ENCODE measurements at regions not wholly inside any gene's neighbourhood (a gene's known extent, or its start where the extent isn't known, plus 50 kb on each side); places are given as distances from the start of the nearest gene placed in this dataset.

- Histone ChIP-seq H3K4me3 (ENCODE audit: low read depth in 2 of 2, low read length in 1 of 2) (no peak overlapping the region), H3K9me2 (no peaks in the 10 kb centered on the region), H3K36me3 (replicated peaks in 1 of 2; ENCODE audit: control insufficient read depth in 1 of 2, insufficient read depth in 2 of 2, low read length in 1 of 2) (no peaks in the 10 kb centered on the region), H3K4me2 (no peak overlapping the region), H3K9me3 (no peaks in the 10 kb centered on the region; the same call in 1 of the 2 replicates), H2AFZ (ENCODE audit: low read depth) (no peak overlapping the region), H3K9ac (no peak overlapping the region), H4K20me1 (ENCODE audit: insufficient read depth) (no peaks in the 10 kb centered on the region), H3K27ac (ENCODE audit: low read depth in 2 of 2, low read length in 1 of 2) (no peak overlapping the region), H3K4me1 (ENCODE audit: control insufficient read depth in 1 of 2, insufficient read depth in 2 of 2, low read depth in 1 of 2, low read length in 1 of 2) (no peaks in the 10 kb centered on the region; a peak in 1 of 4 replicates), H3K79me2 (ENCODE audit: insufficient read depth) (no peaks in the 10 kb centered on the region), H3F3A (replicated peaks; ENCODE audit: insufficient read depth) (no peaks in the 10 kb centered on the region), H3K27me3 (ENCODE audit: insufficient read depth) (no peaks in the 10 kb centered on the region)
- WGBS (ENCODE audit: low lambda C conversion rate), result 82% methylated on average over 9 of the region's 11 CpGs
- DNase-seq, result no peak
- CTCF ChIA-PET, result interaction anchor here (1.2 kb wide), 1 partner anchor 11 kb away, joined by 3 read pairs; no protein-coding TSS in a partner anchor
- POLR2A ChIA-PET, result no interaction called here
- TF ChIP-seq YY1 (IDR thresholded peaks at IDR 0.05; ENCODE audit: low read depth) (no peak), NFIC (IDR thresholded peaks at IDR 0.05; ENCODE audit: borderline replicate concordance) (no peak), RFX5 (IDR thresholded peaks at IDR 0.05; ENCODE audit: low read length) (no peak), TEAD4 (IDR thresholded peaks at IDR 0.05; ENCODE audit: borderline replicate concordance, insufficient read depth) (no peak)
Observed at GRCh38 chr3:69445024-69445423, 59.1 kb upstream of the FRMD4B start.

- no peak overlapping the region for H3K9ac ChIP-seq
- H3K27ac ChIP-seq (ENCODE audit: low read depth in 2 of 2, low read length in 1 of 2), result no peak overlapping the region
- H2AFZ ChIP-seq (ENCODE audit: low read depth), result no peak overlapping the region
- no peaks in the 10 kb centered on the region for H3K79me2 ChIP-seq (ENCODE audit: insufficient read depth)
- H3K9me3 ChIP-seq, result no peaks in the 10 kb centered on the region; the same call in 1 of the 2 replicates
- no peak overlapping the region for H3K4me2 ChIP-seq
- no peaks in the 10 kb centered on the region for H4K20me1 ChIP-seq (ENCODE audit: insufficient read depth)
- no peak for DNase-seq
- ChIA-PET CTCF (interaction anchor here (4.8 kb wide), 1 partner anchor 9 kb away, joined by 37 read pairs; no protein-coding TSS in a partner anchor), POLR2A (no interaction called here)
- TF ChIP-seq RCOR1 (IDR thresholded peaks at IDR 0.05; ENCODE audit: low read length) (no peak), TCF12 (IDR thresholded peaks at IDR 0.05) (no peak), PBX3 (IDR thresholded peaks at IDR 0.05) (no peak), POLR2AphosphoS5 (IDR thresholded peaks at IDR 0.05; ENCODE audit: low read depth, low read length) (no peak), FOXM1 (IDR thresholded peaks at IDR 0.05; ENCODE audit: low read depth) (no peak), SIN3A (IDR thresholded peaks at IDR 0.05; ENCODE audit: borderline replicate concordance, low read depth, low read length) (no peak), RAD21 (IDR thresholded peaks at IDR 0.05; ENCODE audit: low read length) (no peak), GATA2 (CRISPR knock-in tag; IDR thresholded peaks at IDR 0.05) (no peak), NFIC (IDR thresholded peaks at IDR 0.05; ENCODE audit: borderline replicate concordance) (no peak), MEF2A (IDR thresholded peaks at IDR 0.05; ENCODE audit: borderline replicate concordance, low read depth) (no peak), CHD2 (IDR thresholded peaks at IDR 0.05; ENCODE audit: low read length, partially characterized antibody) (no peak), ELF1 (IDR thresholded peaks at IDR 0.05) (no peak), RXRA (IDR thresholded peaks at IDR 0.05; ENCODE audit: borderline replicate concordance, low read depth) (no peak), MXI1 (IDR thresholded peaks at IDR 0.05; ENCODE audit: low read depth, low read length) (no peak), YY1 (IDR thresholded peaks at IDR 0.05; ENCODE audit: low read depth) (no peak), MAX (IDR thresholded peaks at IDR 0.05; ENCODE audit: low read depth) (no peak), USF1 (IDR thresholded peaks at IDR 0.05; ENCODE audit: borderline replicate concordance, low read depth) (no peak), EZH2phosphoT487 (IDR thresholded peaks at IDR 0.05; ENCODE audit: borderline replicate concordance, low read depth) (no peak)
- no peaks in the 10 kb centered on the region for H3K9me2 ChIP-seq
- no peaks in the 10 kb centered on the region for H3F3A ChIP-seq (replicated peaks; ENCODE audit: insufficient read depth)
- H3K4me3 ChIP-seq (ENCODE audit: low read depth in 2 of 2, low read length in 1 of 2), result no peak overlapping the region
- H3K36me3 ChIP-seq (replicated peaks in 1 of 2; ENCODE audit: control insufficient read depth in 1 of 2, insufficient read depth in 2 of 2, low read length in 1 of 2), result no peaks in the 10 kb centered on the region
- no peaks in the 10 kb centered on the region for H3K27me3 ChIP-seq (ENCODE audit: insufficient read depth)
- no peaks in the 10 kb centered on the region for H3K4me1 ChIP-seq (ENCODE audit: control insufficient read depth in 1 of 2, insufficient read depth in 2 of 2, low read depth in 1 of 2, low read length in 1 of 2)
Observed at GRCh38 chr3:69443457-69443920, 57.6 kb upstream of the FRMD4B start.

Measured in SK-N-SH (cell line).